RWPE1 (cell line): ENCODE measurements at regions not wholly inside any gene's neighbourhood (a gene's known extent, or its start where the extent isn't known, plus 50 kb on each side); places are given as distances from the start of the nearest gene placed in this dataset.

Source experiments
- CTCF ChIA-PET: fragments of 350-600 bp; sonication (Branson Sonifier 250); formaldehyde crosslinking; extraction: SDS; loops from one replicate; lab custom pipeline; 2021; lab: Yijun Ruan, JAX
- POLR2A ChIA-PET: fragments of 400-600 bp; formaldehyde crosslinking; extraction: SDS; loops from one replicate; lab custom pipeline; 2020; ENCODE audit warnings: antibody characterized with exemption; ENCODE audit not compliant: low non-redundant PET; lab: Yijun Ruan, JAX
- DNase-seq: peaks from one replicate; pipeline ENCODE4 v3.0.0; 2012; ENCODE audit warnings: low spot score
- H3K27ac ChIP-seq: fragments of 450-650 bp; 2 replicates; pipeline ENCODE4 v1.5.1; 2017
- TF ChIP-seq, protein P1 (sequence below): fragments of 450-650 bp; conservative IDR thresholded peaks from 2 replicates; pipeline ENCODE4 v1.5.1; 2017; ENCODE audit warnings: low read depth, mild to moderate bottlenecking

DNA sequence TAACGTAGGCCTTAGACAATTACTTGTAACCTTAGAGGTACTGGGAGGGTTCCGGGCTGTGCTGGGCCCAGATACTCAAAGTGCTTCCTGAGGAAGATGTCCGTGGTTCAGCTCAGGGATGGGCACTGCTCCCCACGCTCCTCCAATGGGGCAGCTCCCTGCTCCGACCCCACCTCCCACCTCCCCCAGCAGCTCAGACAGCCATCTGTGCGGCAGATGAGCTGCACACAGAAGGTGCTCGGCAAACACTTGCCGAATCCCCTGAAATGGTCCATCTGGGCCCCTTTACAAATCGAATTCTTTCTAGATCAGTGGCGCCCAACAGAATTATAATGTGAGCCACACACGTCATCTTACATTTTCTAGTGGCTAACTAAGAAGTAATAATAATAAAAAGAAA, 242.4 kb upstream of the RAB4A start:
- TF ChIP-seq, protein P1, sequence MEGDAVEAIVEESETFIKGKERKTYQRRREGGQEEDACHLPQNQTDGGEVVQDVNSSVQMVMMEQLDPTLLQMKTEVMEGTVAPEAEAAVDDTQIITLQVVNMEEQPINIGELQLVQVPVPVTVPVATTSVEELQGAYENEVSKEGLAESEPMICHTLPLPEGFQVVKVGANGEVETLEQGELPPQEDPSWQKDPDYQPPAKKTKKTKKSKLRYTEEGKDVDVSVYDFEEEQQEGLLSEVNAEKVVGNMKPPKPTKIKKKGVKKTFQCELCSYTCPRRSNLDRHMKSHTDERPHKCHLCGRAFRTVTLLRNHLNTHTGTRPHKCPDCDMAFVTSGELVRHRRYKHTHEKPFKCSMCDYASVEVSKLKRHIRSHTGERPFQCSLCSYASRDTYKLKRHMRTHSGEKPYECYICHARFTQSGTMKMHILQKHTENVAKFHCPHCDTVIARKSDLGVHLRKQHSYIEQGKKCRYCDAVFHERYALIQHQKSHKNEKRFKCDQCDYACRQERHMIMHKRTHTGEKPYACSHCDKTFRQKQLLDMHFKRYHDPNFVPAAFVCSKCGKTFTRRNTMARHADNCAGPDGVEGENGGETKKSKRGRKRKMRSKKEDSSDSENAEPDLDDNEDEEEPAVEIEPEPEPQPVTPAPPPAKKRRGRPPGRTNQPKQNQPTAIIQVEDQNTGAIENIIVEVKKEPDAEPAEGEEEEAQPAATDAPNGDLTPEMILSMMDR = no peak
- DNase-seq = no peak
- CTCF ChIA-PET = interaction anchor here (1.1 kb wide), 1 partner anchor 9 kb away, joined by 3 read pairs; no protein-coding TSS in a partner anchor
- POLR2A ChIA-PET = interaction anchor here (0.5 to 0.6 kb wide), 2 partner anchors 10 to 133 kb away, joined by 3 to 6 read pairs; no protein-coding TSS in a partner anchor
- H3K27ac ChIP-seq = no peak overlapping the region

DNA sequence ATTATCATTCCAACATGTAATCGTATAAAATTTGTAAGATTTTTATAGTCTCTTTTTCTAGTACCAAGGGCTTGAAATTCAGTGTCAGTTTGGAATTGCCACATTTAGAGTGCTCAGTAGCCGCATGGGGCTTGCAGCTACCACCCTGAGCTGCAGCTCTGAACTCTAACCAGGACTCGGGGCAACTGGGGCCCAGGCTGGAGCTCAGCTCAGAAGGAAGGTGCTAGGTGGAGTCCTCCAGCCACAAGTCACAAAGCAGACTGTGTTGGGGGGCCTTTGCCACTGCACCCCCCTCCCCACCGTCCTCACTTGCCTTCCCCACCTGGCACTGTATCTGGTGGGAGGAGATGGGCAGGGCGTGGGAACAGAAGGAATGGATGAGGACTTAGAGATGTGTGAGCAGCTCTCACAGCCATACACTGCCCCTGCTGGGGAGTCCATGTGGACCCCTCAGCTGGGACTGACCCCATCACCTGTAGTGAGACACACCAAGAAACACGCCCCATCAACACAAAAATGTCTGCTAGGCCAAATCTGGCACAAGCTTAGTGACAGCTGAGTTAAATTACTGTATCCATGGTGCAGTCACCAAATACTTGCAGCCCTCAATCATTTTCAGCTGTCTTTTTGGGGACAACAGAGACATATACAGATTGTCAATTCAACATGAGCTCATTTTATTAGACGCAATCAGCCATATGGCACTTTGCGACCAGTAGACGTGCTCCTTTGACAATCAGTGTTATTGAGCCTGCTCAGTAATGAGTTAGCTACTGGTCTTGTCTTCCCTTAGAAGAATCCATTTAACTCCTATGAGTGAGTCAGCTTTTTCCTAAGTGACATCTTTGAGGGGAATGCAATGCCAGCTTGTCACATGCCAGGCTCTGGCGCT, 241.7 kb upstream of the RAB4A start:
- no peak overlapping the region for H3K27ac ChIP-seq
- TF ChIP-seq, protein P1 = no peak
- ChIA-PET POLR2A (interaction anchor here (0.6 kb wide), 1 partner anchor 133 kb away, joined by 6 read pairs; no protein-coding TSS in a partner anchor), CTCF (interaction anchor here (0.6 to 1.1 kb wide), 2 partner anchors 9 kb away, joined by 3 read pairs; no protein-coding TSS in a partner anchor)
- DNase-seq = no peak

DNA sequence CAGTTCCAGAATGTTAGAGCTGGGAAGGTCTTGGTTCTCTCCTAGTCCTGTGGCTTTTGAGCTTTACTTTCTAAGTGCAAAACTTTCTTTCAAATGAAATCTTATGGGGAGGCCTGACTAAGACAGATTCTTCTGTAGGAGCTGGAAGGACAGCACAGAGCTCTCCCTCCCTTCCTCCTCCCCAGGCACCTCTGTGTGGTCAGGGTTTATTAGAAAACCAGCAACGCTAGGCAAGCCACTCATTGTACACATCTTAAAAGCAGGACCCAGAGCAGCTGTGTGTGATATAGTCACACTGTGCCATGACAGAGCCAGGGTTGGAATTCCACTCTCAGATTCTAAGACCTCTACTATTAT, 241.1 kb upstream of the RAB4A start:
- no peak overlapping the region for H3K27ac ChIP-seq
- TF ChIP-seq, protein P1 = no peak
- POLR2A ChIA-PET = no interaction called here
- CTCF ChIA-PET = no interaction called here
- DNase-seq = no peak

GRCh38 chr1:229030630-229031029, 240.3 kb upstream of the RAB4A start:
- no peak overlapping the region for H3K27ac ChIP-seq
- ChIA-PET CTCF (no interaction called here), POLR2A (no interaction called here)
- no peak for DNase-seq
- TF ChIP-seq, protein P1 = no peak

DNA sequence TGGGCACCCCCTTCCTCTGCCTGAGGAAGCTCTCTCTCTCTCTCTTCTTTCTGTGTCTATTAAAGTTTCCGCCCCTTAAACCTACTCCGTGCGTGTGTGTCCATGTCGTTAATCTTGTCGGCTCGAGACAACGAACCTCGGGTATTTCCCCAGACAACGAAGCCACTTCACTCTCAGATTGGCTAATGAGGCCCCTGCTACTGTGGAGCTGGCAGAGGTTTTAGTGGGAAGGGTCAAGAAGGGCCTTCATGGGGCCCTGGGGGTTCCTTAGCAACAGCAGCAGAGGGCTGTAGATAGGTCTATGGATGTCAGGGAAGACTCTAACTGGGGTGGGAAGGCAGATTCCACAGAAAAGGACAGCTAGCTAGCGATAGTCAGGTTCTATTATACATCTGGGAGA, 239.8 kb upstream of the RAB4A start:
- TF ChIP-seq, protein P1 = no peak
- CTCF ChIA-PET = interaction anchor here (0.6 kb wide), 1 partner anchor 170 kb away, joined by 4 read pairs; no protein-coding TSS in a partner anchor
- H3K27ac ChIP-seq = no peak overlapping the region
- no peak for DNase-seq
- POLR2A ChIA-PET = interaction anchor here (0.7 kb wide), 1 partner anchor 76 kb away, joined by 3 read pairs; no protein-coding TSS in a partner anchor

GRCh38 chr1:229031481-229032341, 239.2 kb upstream of the RAB4A start:
- TF ChIP-seq, protein P1 = no peak
- ChIA-PET CTCF (interaction anchor here (0.6 kb wide), 1 partner anchor 170 kb away, joined by 4 read pairs; no protein-coding TSS in a partner anchor), POLR2A (interaction anchor here (0.7 kb wide), 1 partner anchor 77 kb away, joined by 3 read pairs; no protein-coding TSS in a partner anchor)
- no peak overlapping the region for H3K27ac ChIP-seq
- no peak for DNase-seq
